ENCODE measurements at regions not wholly inside any gene's neighbourhood (a gene's known extent, or its start where the extent isn't known, plus 50 kb on each side); places are given as distances from the start of the nearest gene placed in this dataset.

GRCh38 chr6:16857969-16858592 is 96.8 kb upstream of the ATXN1 start:
- ATAC-seq = no peak
- Histone ChIP-seq H3K27ac (no peak overlapping the region), H3K9me3 (no peaks in the 10 kb centered on the region), H3K4me1 (no peaks in the 10 kb centered on the region), H3K4me2 (no peak overlapping the region), H3K4me3 (no peak overlapping the region)
- FAIRE-seq = no peak
- no peak for TF ChIP-seq ZFP36 (IDR thresholded peaks at IDR 0.05; ENCODE audit: borderline replicate concordance, partially characterized antibody)
- no peak for TF ChIP-seq MAX (IDR thresholded peaks at IDR 0.05)
- no peak for TF ChIP-seq BHLHE40 (IDR thresholded peaks at IDR 0.05; ENCODE audit: low read depth, low read length)
- no peak for DNase-seq (ENCODE audit: low read depth in 1 of 2, low spot score in 1 of 2)
- POLR2A ChIA-PET = no interaction called here
- 93% methylated on average over 5 of the region's 5 CpGs for WGBS (ENCODE audit: missing lambda C conversion rate)
- CTCF ChIA-PET = no interaction called here

GRCh38 chr6:16855460-16855859 is 94.2 kb upstream of the ATXN1 start:
- TF ChIP-seq MAX (IDR thresholded peaks at IDR 0.05) (no peak), RNF2 (IDR thresholded peaks at IDR 0.05; ENCODE audit: borderline replicate concordance, low read depth) (no peak), NFE2L2 (conservative IDR thresholded peaks at IDR 0.05; ENCODE audit: low read length) (no peak), PHF8 (IDR thresholded peaks at IDR 0.05; ENCODE audit: borderline replicate concordance, low read depth) (no peak), HMGXB4 (CRISPR knock-in tag; IDR thresholded peaks at IDR 0.05; ENCODE audit: borderline replicate concordance) (no peak), USF2 (IDR thresholded peaks at IDR 0.05) (no peak), REST (IDR thresholded peaks at IDR 0.05) (no peak), RCOR1 (IDR thresholded peaks at IDR 0.05; ENCODE audit: low read depth, low read length) (no peak), FOSB (CRISPR knock-in tag; IDR thresholded peaks at IDR 0.05) (no peak), MAFK (IDR thresholded peaks at IDR 0.05; ENCODE audit: partially characterized antibody) (no peak), PBX3 (IDR thresholded peaks at IDR 0.05) (no peak), HDAC2 (IDR thresholded peaks at IDR 0.05) (no peak), HOXB13 (CRISPR knock-in tag; IDR thresholded peaks at IDR 0.05; ENCODE audit: low read depth) (no peak), MAZ (IDR thresholded peaks at IDR 0.05; ENCODE audit: borderline replicate concordance, low read depth, low read length) (no peak)
- no peak overlapping the region for H3K27ac ChIP-seq
- no peak overlapping the region for H3K4me2 ChIP-seq
- CTCF ChIA-PET = no interaction called here
- no peaks in the 10 kb centered on the region for H3K9me3 ChIP-seq
- peaks cover 3% of the 10 kb centered on the region; the same call in 1 of the 3 replicates for H3K4me1 ChIP-seq
- DNase-seq (ENCODE audit: low read depth in 1 of 2, low spot score in 1 of 2) (no peak), FAIRE-seq (no peak), ATAC-seq (no peak)
- H3K4me3 ChIP-seq = no peak overlapping the region
- POLR2A ChIA-PET = no interaction called here
